K562 (cell line): ENCODE measurements at regions not wholly inside any gene's neighbourhood (a gene's known extent, or its start where the extent isn't known, plus 50 kb on each side); places are given as distances from the start of the nearest gene placed in this dataset.

Experiments used
- CBFB ChIP-seq: sonication (generic); formaldehyde crosslinking; IDR thresholded peaks from 2 replicates; pipeline ENCODE4 v1.4.0; 2020; ENCODE audit warnings: mild to moderate bottlenecking, missing genetic modification reagents
- EP400 ChIP-seq: fragments of 450-650 bp; IDR thresholded peaks from 2 replicates; pipeline ENCODE4 v1.6.1; 2017; ENCODE audit warnings: antibody characterized with exemption, mild to moderate bottlenecking, moderate library complexity
- HES1 ChIP-seq: fragments of 450-650 bp; IDR thresholded peaks from 2 replicates; pipeline ENCODE4 v1.6.1; 2016; ENCODE audit warnings: low read depth, mild to moderate bottlenecking, moderate library complexity
- KDM5B ChIP-seq: fragments of 200-600 bp; sonication (generic); IDR thresholded peaks from 2 replicates; pipeline ENCODE4 v1.6.1; 2012; ENCODE audit warnings: low read depth, mild to moderate bottlenecking, moderate library complexity, low read length, control low read depth, inconsistent platforms; ENCODE audit not compliant: insufficient replicate concordance
- KLF13 ChIP-seq: fragments of 450-650 bp; IDR thresholded peaks from 2 replicates; pipeline ENCODE4 v1.6.1; 2016; ENCODE audit warnings: missing genetic modification characterization, low read depth, mild to moderate bottlenecking, missing compliant biosample characterization, moderate library complexity, borderline replicate concordance
- KLF6 ChIP-seq: fragments of 250-450 bp; sonication (Bioruptor Pico); IDR thresholded peaks from 2 replicates; pipeline ENCODE4 v1.4.0; 2020; ENCODE audit warnings: mild to moderate bottlenecking, moderate library complexity, borderline replicate concordance
- RREB1 ChIP-seq: fragments of 250-450 bp; sonication (Bioruptor Pico); IDR thresholded peaks from 2 replicates; pipeline ENCODE4 v1.4.0; 2020
- SMARCB1 ChIP-seq: IDR thresholded peaks from 2 replicates; pipeline ENCODE4 v1.6.1; 2011; ENCODE audit warnings: improper control_type of control experiment, low read depth; ENCODE audit not compliant: insufficient read length
- TCF7L2 ChIP-seq: fragments of 150-350 bp; IDR thresholded peaks from 2 replicates; pipeline ENCODE4 v1.6.1; 2016; ENCODE audit warnings: low read depth, mild to moderate bottlenecking, low read length, moderate library complexity
- TF ChIP-seq, protein P1 (sequence below): IDR thresholded peaks from 2 replicates; pipeline ENCODE4 v1.6.1; 2014; ENCODE audit warnings: antibody characterized with exemption
- TF ChIP-seq, protein P2 (sequence below): sonication (generic); formaldehyde crosslinking; IDR thresholded peaks from 2 replicates; pipeline ENCODE4 v1.8.0; 2023; ENCODE audit warnings: mild to moderate bottlenecking, missing genetic modification reagents

GRCh38 chr1:209074575-209075250 is 508.8 kb upstream of the CAMK1G start (continued):
- TF ChIP-seq, protein P1, sequence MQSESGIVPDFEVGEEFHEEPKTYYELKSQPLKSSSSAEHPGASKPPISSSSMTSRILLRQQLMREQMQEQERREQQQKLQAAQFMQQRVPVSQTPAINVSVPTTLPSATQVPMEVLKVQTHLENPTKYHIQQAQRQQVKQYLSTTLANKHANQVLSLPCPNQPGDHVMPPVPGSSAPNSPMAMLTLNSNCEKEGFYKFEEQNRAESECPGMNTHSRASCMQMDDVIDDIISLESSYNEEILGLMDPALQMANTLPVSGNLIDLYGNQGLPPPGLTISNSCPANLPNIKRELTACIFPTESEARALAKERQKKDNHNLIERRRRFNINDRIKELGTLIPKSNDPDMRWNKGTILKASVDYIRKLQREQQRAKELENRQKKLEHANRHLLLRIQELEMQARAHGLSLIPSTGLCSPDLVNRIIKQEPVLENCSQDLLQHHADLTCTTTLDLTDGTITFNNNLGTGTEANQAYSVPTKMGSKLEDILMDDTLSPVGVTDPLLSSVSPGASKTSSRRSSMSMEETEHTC: no peak
- no peak for TF ChIP-seq KDM5B
- no peak for TF ChIP-seq TCF7L2
- TF ChIP-seq SMARCB1: no peak
- no peak for TF ChIP-seq EP400
- TF ChIP-seq KLF13 (tag): no peak
- TF ChIP-seq, protein P2, sequence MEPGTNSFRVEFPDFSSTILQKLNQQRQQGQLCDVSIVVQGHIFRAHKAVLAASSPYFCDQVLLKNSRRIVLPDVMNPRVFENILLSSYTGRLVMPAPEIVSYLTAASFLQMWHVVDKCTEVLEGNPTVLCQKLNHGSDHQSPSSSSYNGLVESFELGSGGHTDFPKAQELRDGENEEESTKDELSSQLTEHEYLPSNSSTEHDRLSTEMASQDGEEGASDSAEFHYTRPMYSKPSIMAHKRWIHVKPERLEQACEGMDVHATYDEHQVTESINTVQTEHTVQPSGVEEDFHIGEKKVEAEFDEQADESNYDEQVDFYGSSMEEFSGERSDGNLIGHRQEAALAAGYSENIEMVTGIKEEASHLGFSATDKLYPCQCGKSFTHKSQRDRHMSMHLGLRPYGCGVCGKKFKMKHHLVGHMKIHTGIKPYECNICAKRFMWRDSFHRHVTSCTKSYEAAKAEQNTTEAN (CRISPR knock-in tag): no peak
- TF ChIP-seq CBFB (CRISPR knock-in tag): no peak
- no peak for TF ChIP-seq HES1
- TF ChIP-seq KLF6 (CRISPR knock-in tag): no peak
- TF ChIP-seq RREB1 (CRISPR knock-in tag): no peak
